ENCODE measurements at regions not wholly inside any gene's neighbourhood (a gene's known extent, or its start where the extent isn't known, plus 50 kb on each side); places are given as distances from the start of the nearest gene placed in this dataset.

GRCh38 chr2:54048117-54048785 lies 67.2 kb upstream of the ACYP2 start:
- DNase-seq (ENCODE audit: extremely low read depth, low read depth): no peak
- no peak for TF ChIP-seq CTCF (IDR thresholded peaks at IDR 0.05; ENCODE audit: low read depth, low read length)

- DNase-seq (ENCODE audit: extremely low read depth, low read depth): no peak
- no peak for TF ChIP-seq CTCF (IDR thresholded peaks at IDR 0.05; ENCODE audit: low read depth, low read length)
Measured at GRCh38 chr2:54047658-54048057, 67.8 kb upstream of the ACYP2 start.

- no peak for DNase-seq (ENCODE audit: extremely low read depth, low read depth)
- TF ChIP-seq CTCF (IDR thresholded peaks at IDR 0.05; ENCODE audit: low read depth, low read length): no peak
Measured at GRCh38 chr2:54047091-54047490, 68.3 kb upstream of the ACYP2 start.

GRCh38 chr2:54042897-54043620 lies 72.3 kb upstream of the PSME4 start:
- no peak for TF ChIP-seq CTCF (IDR thresholded peaks at IDR 0.05; ENCODE audit: low read depth, low read length)
- no peak for DNase-seq (ENCODE audit: extremely low read depth, low read depth)

GRCh38 chr2:54042341-54042740 lies 71.5 kb upstream of the PSME4 start:
- TF ChIP-seq CTCF (IDR thresholded peaks at IDR 0.05; ENCODE audit: low read depth, low read length): no peak
- no peak for DNase-seq (ENCODE audit: extremely low read depth, low read depth)

GRCh38 chr2:54041135-54041534 lies 70.3 kb upstream of the PSME4 start:
- no peak for TF ChIP-seq CTCF (IDR thresholded peaks at IDR 0.05; ENCODE audit: low read depth, low read length)
- DNase-seq (ENCODE audit: extremely low read depth, low read depth): no peak

- TF ChIP-seq CTCF (IDR thresholded peaks at IDR 0.05; ENCODE audit: low read depth, low read length): no peak
- DNase-seq (ENCODE audit: extremely low read depth, low read depth): no peak
Measured at GRCh38 chr2:54040685-54041084, 69.9 kb upstream of the PSME4 start.

Data from AG09319 (cell line).